Endodermal cell (in vitro differentiated cells): ENCODE measurements at regions not wholly inside any gene's neighbourhood (a gene's known extent, or its start where the extent isn't known, plus 50 kb on each side); places are given as distances from the start of the nearest gene placed in this dataset.

ENCODE experiments used
- DNase-seq: peaks from one replicate; pipeline ENCODE4 v3.0.0-alpha.2; 2017
- H3K27ac ChIP-seq: 2 replicates; pipeline ENCODE4 v1.5.1; 2013; ENCODE audit warnings: mild to moderate bottlenecking, low read depth, low read length, moderate library complexity
- H3K27me3 ChIP-seq: 2 replicates; pipeline ENCODE4 v1.6.1; 2013; ENCODE audit warnings: mild to moderate bottlenecking, low read length, moderate library complexity; ENCODE audit not compliant: insufficient read depth, control insufficient read depth, poor library complexity, severe bottlenecking
- H3K36me3 ChIP-seq: 2 replicates; pipeline ENCODE4 v1.7.0; 2013; ENCODE audit warnings: mild to moderate bottlenecking, low read length, moderate library complexity; ENCODE audit not compliant: control insufficient read depth, insufficient read depth
- H3K4me1 ChIP-seq: one replicate; pipeline ENCODE4 v1.7.0; 2013; ENCODE audit warnings: low read length; ENCODE audit not compliant: control insufficient read depth, insufficient read depth
- H3K4me3 ChIP-seq: 2 replicates; pipeline ENCODE4 v1.5.1; 2013; ENCODE audit warnings: mild to moderate bottlenecking, low read length, moderate library complexity
- H3K9ac ChIP-seq: 2 replicates; pipeline ENCODE4 v1.6.1; 2013; ENCODE audit warnings: mild to moderate bottlenecking, low read length, moderate library complexity; ENCODE audit not compliant: poor library complexity, severe bottlenecking; ENCODE audit errors: extremely low read depth
- H3K9me3 ChIP-seq: 2 replicates; pipeline ENCODE4 v1.6.1; 2013; ENCODE audit warnings: mild to moderate bottlenecking, low read length, moderate library complexity; ENCODE audit not compliant: control insufficient read depth
- H3K27ac Mint-ChIP-seq: 2 replicates; pipeline ENCODE4 v1.8.0; 2020; ENCODE audit warnings: mixed read lengths
- H3K27me3 Mint-ChIP-seq: 2 replicates; pipeline ENCODE4 v1.8.0; 2021; ENCODE audit warnings: mild to moderate bottlenecking, mixed read lengths; ENCODE audit not compliant: insufficient read depth
- H3K36me3 Mint-ChIP-seq: 2 replicates; pipeline ENCODE4 v1.8.0; 2020; ENCODE audit warnings: low read depth, mixed read lengths
- H3K4me1 Mint-ChIP-seq: 2 replicates; pipeline ENCODE4 v1.8.0; 2020; ENCODE audit warnings: mixed read lengths
- H3K4me3 Mint-ChIP-seq: 2 replicates; pipeline ENCODE4 v1.8.0; 2020; ENCODE audit warnings: mild to moderate bottlenecking, moderate library complexity, mixed read lengths
- H3K9me3 Mint-ChIP-seq: 2 replicates; pipeline ENCODE4 v1.8.0; 2020; ENCODE audit warnings: mild to moderate bottlenecking, mixed read lengths
- WGBS, 2 experiments: methylation state at CpG; one replicate each; pipeline versions ENCODE4 v1.1.5 to v1.1.7; 2013; ENCODE audit warnings: missing lambda C conversion rate in 2 of 2, mixed read lengths in 1 of 2; ENCODE audit not compliant: insufficient coverage in 1 of 2, insufficient read length in 1 of 2; 5-methylcytosine and 5-hydroxymethylcytosine counted together
- TF ChIP-seq, protein P1 (sequence below): fragments of 200-600 bp; sonication (generic); conservative IDR thresholded peaks from 2 replicates; pipeline ENCODE4 v1.5.0; 2021; ENCODE audit warnings: antibody characterized with exemption, mild to moderate bottlenecking

DNA sequence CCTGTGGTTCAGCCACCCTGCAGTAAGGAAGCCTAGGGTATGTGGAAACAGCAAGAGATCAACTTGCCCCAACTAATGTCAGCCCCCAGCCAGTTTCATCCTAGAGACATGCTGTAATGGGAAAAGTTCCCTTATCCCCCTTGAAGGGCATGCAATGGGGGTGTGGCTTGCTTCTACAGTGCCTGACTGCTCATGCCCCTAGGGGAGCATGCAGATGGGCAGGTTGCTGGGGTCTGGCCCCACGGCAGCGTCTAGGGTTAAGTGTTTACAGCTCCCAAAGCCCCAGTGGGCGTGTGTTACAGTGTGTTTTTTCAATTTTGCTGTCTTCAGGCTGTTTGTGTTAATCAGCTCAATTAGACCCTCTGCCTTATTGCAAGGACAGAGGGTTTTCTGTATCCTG lies 1105.9 kb downstream of the AMY1C start:
- Histone ChIP-seq H3K9ac (no peak overlapping the region), H3K36me3 (no peaks in the 10 kb centered on the region), H3K27me3 (no peaks in the 10 kb centered on the region), H3K4me1 (no peaks in the 10 kb centered on the region), H3K9me3 (no peaks in the 10 kb centered on the region), H3K4me3 (no peak overlapping the region), H3K27ac (no peak overlapping the region)
- no peak overlapping the region for H3K27ac Mint-ChIP-seq
- no peaks in the 10 kb centered on the region for H3K36me3 Mint-ChIP-seq
- no peak for DNase-seq
- TF ChIP-seq, protein P1, sequence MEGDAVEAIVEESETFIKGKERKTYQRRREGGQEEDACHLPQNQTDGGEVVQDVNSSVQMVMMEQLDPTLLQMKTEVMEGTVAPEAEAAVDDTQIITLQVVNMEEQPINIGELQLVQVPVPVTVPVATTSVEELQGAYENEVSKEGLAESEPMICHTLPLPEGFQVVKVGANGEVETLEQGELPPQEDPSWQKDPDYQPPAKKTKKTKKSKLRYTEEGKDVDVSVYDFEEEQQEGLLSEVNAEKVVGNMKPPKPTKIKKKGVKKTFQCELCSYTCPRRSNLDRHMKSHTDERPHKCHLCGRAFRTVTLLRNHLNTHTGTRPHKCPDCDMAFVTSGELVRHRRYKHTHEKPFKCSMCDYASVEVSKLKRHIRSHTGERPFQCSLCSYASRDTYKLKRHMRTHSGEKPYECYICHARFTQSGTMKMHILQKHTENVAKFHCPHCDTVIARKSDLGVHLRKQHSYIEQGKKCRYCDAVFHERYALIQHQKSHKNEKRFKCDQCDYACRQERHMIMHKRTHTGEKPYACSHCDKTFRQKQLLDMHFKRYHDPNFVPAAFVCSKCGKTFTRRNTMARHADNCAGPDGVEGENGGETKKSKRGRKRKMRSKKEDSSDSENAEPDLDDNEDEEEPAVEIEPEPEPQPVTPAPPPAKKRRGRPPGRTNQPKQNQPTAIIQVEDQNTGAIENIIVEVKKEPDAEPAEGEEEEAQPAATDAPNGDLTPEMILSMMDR: no peak
- no peak overlapping the region for H3K4me3 Mint-ChIP-seq
- no peaks in the 10 kb centered on the region for H3K27me3 Mint-ChIP-seq
- 67 to 79% methylated on average over 1 to 3 of the region's 3 CpGs for WGBS, 2 experiments
- no peaks in the 10 kb centered on the region for H3K9me3 Mint-ChIP-seq
- no peaks in the 10 kb centered on the region for H3K4me1 Mint-ChIP-seq

DNA sequence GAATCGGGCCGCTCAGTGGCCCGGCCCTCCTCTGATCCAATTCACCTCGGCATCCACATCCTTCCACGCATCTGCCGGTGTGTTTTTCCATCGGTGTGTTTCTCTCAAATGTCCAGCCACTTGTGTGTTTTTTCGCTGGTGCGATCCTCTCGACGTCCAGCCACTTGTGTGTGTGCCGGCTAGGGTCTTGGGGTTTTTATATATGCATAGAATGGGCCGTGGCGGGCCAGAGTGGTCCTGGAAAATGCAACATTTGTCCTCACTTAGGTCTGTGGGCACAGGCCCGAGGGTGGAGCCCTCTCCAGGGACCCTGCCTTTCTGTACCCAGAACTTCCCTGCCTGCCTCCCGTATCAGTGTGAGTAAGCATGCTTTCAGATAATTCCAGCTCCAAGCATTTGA lies 1106.4 kb downstream of the AMY1C start:
- no peaks in the 10 kb centered on the region for H3K9me3 Mint-ChIP-seq
- Histone ChIP-seq H3K4me3 (no peak overlapping the region), H3K27ac (no peak overlapping the region), H3K9ac (no peak overlapping the region), H3K27me3 (no peaks in the 10 kb centered on the region), H3K9me3 (no peaks in the 10 kb centered on the region), H3K4me1 (no peaks in the 10 kb centered on the region), H3K36me3 (no peaks in the 10 kb centered on the region)
- 92 to 97% methylated on average over 12 to 16 of the region's 16 CpGs for WGBS, 2 experiments
- H3K27ac Mint-ChIP-seq: no peak overlapping the region
- H3K4me1 Mint-ChIP-seq: no peaks in the 10 kb centered on the region
- no peaks in the 10 kb centered on the region for H3K36me3 Mint-ChIP-seq
- no peak for DNase-seq
- H3K4me3 Mint-ChIP-seq: no peak overlapping the region
- no peaks in the 10 kb centered on the region for H3K27me3 Mint-ChIP-seq
- TF ChIP-seq, protein P1: no peak

DNA sequence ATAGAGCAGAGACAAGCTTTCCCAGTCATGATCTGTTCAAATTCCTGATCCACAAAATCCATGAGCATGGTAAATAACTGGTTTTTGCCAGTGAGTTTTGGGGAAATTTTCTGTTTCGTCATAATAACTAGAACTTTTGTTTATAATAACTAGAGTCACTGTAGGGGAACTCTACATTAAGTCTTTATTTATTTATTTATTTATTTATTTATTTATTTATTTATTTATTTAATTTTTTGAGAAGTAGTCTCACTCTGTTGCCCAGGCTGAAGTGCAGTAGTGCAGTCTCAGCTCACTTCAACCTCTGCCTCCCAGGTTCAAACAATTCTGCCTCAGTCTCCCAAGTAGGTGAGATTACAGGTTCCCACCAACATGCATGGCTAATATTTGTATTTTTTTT lies 1106.8 kb downstream of the AMY1C start:
- Histone ChIP-seq H3K27me3 (no peaks in the 10 kb centered on the region), H3K36me3 (no peaks in the 10 kb centered on the region), H3K9ac (no peak overlapping the region), H3K27ac (no peak overlapping the region), H3K4me3 (no peak overlapping the region), H3K9me3 (no peaks in the 10 kb centered on the region), H3K4me1 (no peaks in the 10 kb centered on the region)
- TF ChIP-seq, protein P1: no peak
- Mint-ChIP-seq H3K4me1 (no peaks in the 10 kb centered on the region), H3K9me3 (no peaks in the 10 kb centered on the region), H3K36me3 (no peaks in the 10 kb centered on the region), H3K27ac (no peak overlapping the region), H3K4me3 (no peak overlapping the region), H3K27me3 (no peaks in the 10 kb centered on the region)
- DNase-seq: no peak
- 100% methylated on average over 1 of the region's 1 CpG; no CpG with 5 or more reads in 1 of the 2 experiments for WGBS, 2 experiments
